Duodenal mucosa (tissue), 2 donors: ENCODE measurements at regions not wholly inside any gene's neighbourhood (a gene's known extent, or its start where the extent isn't known, plus 50 kb on each side); places are given as distances from the start of the nearest gene placed in this dataset.

Experiments
- H3K27ac ChIP-seq: one replicate; pipeline ENCODE4 v1.7.0; 2013; ENCODE audit warnings: low read depth, low read length
- H3K27me3 ChIP-seq, 2 donors: one replicate each; pipeline ENCODE4 v1.7.0; 2013; ENCODE audit warnings: low read length in 2 of 2, control low read depth in 1 of 2; ENCODE audit not compliant: insufficient read depth in 2 of 2, control insufficient read depth in 1 of 2
- H3K36me3 ChIP-seq, 2 donors: one replicate each; pipeline ENCODE4 v1.7.0; 2013; ENCODE audit warnings: low read length in 2 of 2, control low read depth in 1 of 2; ENCODE audit not compliant: insufficient read depth in 2 of 2, control insufficient read depth in 1 of 2
- H3K4me1 ChIP-seq, 2 donors: one replicate each; pipeline ENCODE4 v1.7.0; 2013; ENCODE audit warnings: low read length in 2 of 2, control low read depth in 1 of 2; ENCODE audit not compliant: insufficient read depth in 2 of 2, control insufficient read depth in 1 of 2
- H3K4me3 ChIP-seq, 2 donors: one replicate each; pipeline ENCODE4 v1.7.0; 2013; ENCODE audit warnings: low read length in 2 of 2, low read depth in 1 of 2
- H3K9ac ChIP-seq, 2 donors: one replicate each; pipeline ENCODE4 v1.7.0; 2013; ENCODE audit warnings: low read length in 2 of 2, low read depth in 1 of 2
- H3K9me3 ChIP-seq, 2 donors: one replicate each; pipeline ENCODE4 v1.7.0; 2013; ENCODE audit warnings: low read length in 2 of 2, control low read depth in 1 of 2; ENCODE audit not compliant: control insufficient read depth in 1 of 2

- Histone ChIP-seq H3K9ac (no peak overlapping the region), H3K4me3 (no peak overlapping the region), H3K27ac (no peak overlapping the region), H3K4me1 (no peaks in the 10 kb centered on the region), H3K9me3 (no peaks in the 10 kb centered on the region), H3K36me3 (no peaks in the 10 kb centered on the region), H3K27me3 (peaks cover 0 to 7% of the 10 kb centered on the region in 2 donors)
Measured at GRCh38 chr3:127409421-127410136, 121.7 kb upstream of the PRR20G start.

GRCh38 chr3:127408684-127409420 lies 121.0 kb upstream of the PRR20G start:
- Histone ChIP-seq H3K4me3 (no peak overlapping the region), H3K27ac (no peak overlapping the region), H3K27me3 (peaks cover 0 to 7% of the 10 kb centered on the region in 2 donors), H3K9ac (no peak overlapping the region), H3K9me3 (no peaks in the 10 kb centered on the region), H3K36me3 (no peaks in the 10 kb centered on the region), H3K4me1 (no peaks in the 10 kb centered on the region)

- Histone ChIP-seq H3K4me1 (no peaks in the 10 kb centered on the region), H3K9ac (no peak overlapping the region), H3K4me3 (no peak overlapping the region), H3K9me3 (no peaks in the 10 kb centered on the region), H3K36me3 (no peaks in the 10 kb centered on the region), H3K27ac (no peak overlapping the region), H3K27me3 (peaks cover 0 to 7% of the 10 kb centered on the region in 2 donors)
Measured at GRCh38 chr3:127408022-127408683, 120.3 kb upstream of the PRR20G start.

- Histone ChIP-seq H3K27me3 (peaks cover 0 to 3% of the 10 kb centered on the region in 2 donors), H3K4me1 (no peaks in the 10 kb centered on the region), H3K36me3 (no peaks in the 10 kb centered on the region), H3K4me3 (no peak overlapping the region), H3K27ac (no peak overlapping the region), H3K9me3 (no peaks in the 10 kb centered on the region), H3K9ac (no peak overlapping the region)
Measured at GRCh38 chr3:127407026-127407939, 119.4 kb upstream of the PRR20G start.

- Histone ChIP-seq H3K9me3 (no peaks in the 10 kb centered on the region), H3K27me3 (peaks cover 0 to 3% of the 10 kb centered on the region in 2 donors), H3K4me1 (no peaks in the 10 kb centered on the region), H3K4me3 (no peak overlapping the region), H3K27ac (no peak overlapping the region), H3K9ac (no peak overlapping the region), H3K36me3 (no peaks in the 10 kb centered on the region)
Measured at GRCh38 chr3:127406309-127407025, 118.6 kb upstream of the PRR20G start.

GRCh38 chr3:127405791-127406190 lies 117.9 kb upstream of the PRR20G start:
- H3K4me3 ChIP-seq, result no peak overlapping the region
- H3K36me3 ChIP-seq, result no peaks in the 10 kb centered on the region
- no peak overlapping the region for H3K27ac ChIP-seq
- H3K9ac ChIP-seq, result no peak overlapping the region
- no peaks in the 10 kb centered on the region for H3K9me3 ChIP-seq
- no peaks in the 10 kb centered on the region for H3K4me1 ChIP-seq
- H3K27me3 ChIP-seq, result peaks cover 0 to 3% of the 10 kb centered on the region in 2 donors

- Histone ChIP-seq H3K4me3 (no peak overlapping the region), H3K36me3 (no peaks in the 10 kb centered on the region), H3K9ac (no peak overlapping the region), H3K4me1 (no peaks in the 10 kb centered on the region), H3K9me3 (no peaks in the 10 kb centered on the region), H3K27me3 (peaks cover 0 to 3% of the 10 kb centered on the region in 2 donors), H3K27ac (no peak overlapping the region)
Measured at GRCh38 chr3:127405010-127405598, 117.3 kb upstream of the PRR20G start.

GRCh38 chr3:127404221-127405009 lies 116.6 kb upstream of the PRR20G start:
- no peaks in the 10 kb centered on the region for H3K9me3 ChIP-seq
- H3K27me3 ChIP-seq, result peaks cover 0 to 3% of the 10 kb centered on the region in 2 donors
- no peak overlapping the region for H3K27ac ChIP-seq
- no peaks in the 10 kb centered on the region for H3K4me1 ChIP-seq
- H3K9ac ChIP-seq, result no peak overlapping the region
- no peak overlapping the region for H3K4me3 ChIP-seq
- no peaks in the 10 kb centered on the region for H3K36me3 ChIP-seq
